Sigmoid colon (tissue), 4 donors: ENCODE measurements at regions not wholly inside any gene's neighbourhood (a gene's known extent, or its start where the extent isn't known, plus 50 kb on each side); places are given as distances from the start of the nearest gene placed in this dataset.

Experiments used
- CTCF ChIP-seq, 4 experiments: fragments of 450-650 bp in 3 of 4; fragments of 200-600 bp in 1 of 4; IDR thresholded peaks; one replicate each; pipeline ENCODE4 v1.5.1; 2016 to 2019; ENCODE audit warnings: antibody characterized with exemption in 4 of 4, mild to moderate bottlenecking in 3 of 4, moderate library complexity in 2 of 4
- EP300 ChIP-seq, 4 donors: sonication (generic); formaldehyde crosslinking; IDR thresholded peaks; one replicate each; pipeline ENCODE4 v1.6.1; 2017; ENCODE audit warnings: antibody characterized with exemption in 4 of 4
- POLR2A ChIP-seq, 2 donors: fragments of 450-650 bp; IDR thresholded peaks; one replicate each; pipeline ENCODE4 v1.6.1; 2016; ENCODE audit warnings: antibody characterized with exemption in 2 of 2, mild to moderate bottlenecking in 2 of 2, moderate library complexity in 2 of 2
- POLR2AphosphoS5 ChIP-seq, 4 donors: sonication (generic); formaldehyde crosslinking; IDR thresholded peaks; one replicate each; pipeline ENCODE4 v1.6.1; 2017; ENCODE audit warnings: antibody characterized with exemption in 4 of 4

DNA sequence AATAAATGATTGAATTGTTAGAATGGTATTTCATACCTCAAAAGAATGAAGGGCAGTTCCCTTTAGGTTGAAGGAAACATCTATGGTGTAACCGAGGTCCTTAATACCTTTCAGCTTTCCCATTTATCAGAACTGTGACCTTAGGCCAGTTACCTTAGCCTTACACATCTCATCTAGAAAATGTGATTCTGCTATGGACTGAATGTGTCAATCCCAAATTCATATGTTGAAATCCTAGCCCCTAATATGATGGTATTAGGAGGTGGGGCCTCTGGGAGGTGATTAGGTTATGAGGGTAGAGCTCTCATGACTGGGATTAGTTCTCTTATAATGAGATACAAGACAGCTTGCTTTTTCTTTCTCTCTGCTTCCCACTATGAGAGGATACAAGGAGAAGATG, 441.9 kb downstream of the PLK2 start:
- TF ChIP-seq POLR2AphosphoS5 (IDR thresholded peaks at IDR 0.05) (no peak), CTCF (IDR thresholded peaks at IDR 0.05) (no peak), POLR2A (IDR thresholded peaks at IDR 0.05) (no peak), EP300 (IDR thresholded peaks at IDR 0.05) (no peak)
